ENCODE measurements at regions not wholly inside any gene's neighbourhood (a gene's known extent, or its start where the extent isn't known, plus 50 kb on each side); places are given as distances from the start of the nearest gene placed in this dataset.

DNA sequence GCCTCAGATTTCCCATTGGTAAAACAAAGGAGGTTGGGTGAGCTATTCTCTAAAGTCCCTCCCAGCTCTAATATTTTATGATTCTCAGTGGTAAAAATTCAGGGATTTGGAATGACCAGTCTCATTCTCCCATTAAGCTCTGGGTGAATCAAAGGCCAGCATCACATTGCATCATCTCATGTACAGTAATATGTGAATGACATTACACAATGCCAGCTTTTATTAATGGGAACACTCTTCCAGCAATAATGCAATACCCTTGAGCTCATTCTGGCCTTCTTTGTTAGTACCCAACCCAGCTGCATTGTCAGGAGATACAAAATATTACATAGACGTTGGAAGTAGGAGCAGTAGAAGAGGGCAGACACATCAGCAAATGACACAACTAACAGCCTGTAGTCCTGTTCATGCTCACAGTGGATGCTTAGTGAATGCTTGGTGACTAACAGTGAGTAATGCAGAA, 100.0 kb upstream of the EGR2 start:
- Histone ChIP-seq H3K4me3 (ENCODE audit: low read length in 2 of 2) (no peak overlapping the region), H3K4me1 (ENCODE audit: control insufficient read depth in 2 of 2, insufficient read depth in 2 of 2, low read length in 2 of 2) (no peaks in the 10 kb centered on the region), H3K9ac (ENCODE audit: low read depth in 1 of 2, low read length in 2 of 2) (no peak overlapping the region), H3K36me3 (ENCODE audit: control insufficient read depth in 2 of 2, insufficient read depth in 2 of 2, low read length in 2 of 2) (no peaks in the 10 kb centered on the region), H3K27ac (ENCODE audit: low read depth in 2 of 2, low read length in 2 of 2) (no peak overlapping the region), H3K27me3 (ENCODE audit: control insufficient read depth in 2 of 2, insufficient read depth in 2 of 2, low read length in 2 of 2) (no peaks in the 10 kb centered on the region), H3K9me3 (ENCODE audit: control insufficient read depth in 2 of 2, low read length in 2 of 2) (no peaks in the 10 kb centered on the region)

DNA sequence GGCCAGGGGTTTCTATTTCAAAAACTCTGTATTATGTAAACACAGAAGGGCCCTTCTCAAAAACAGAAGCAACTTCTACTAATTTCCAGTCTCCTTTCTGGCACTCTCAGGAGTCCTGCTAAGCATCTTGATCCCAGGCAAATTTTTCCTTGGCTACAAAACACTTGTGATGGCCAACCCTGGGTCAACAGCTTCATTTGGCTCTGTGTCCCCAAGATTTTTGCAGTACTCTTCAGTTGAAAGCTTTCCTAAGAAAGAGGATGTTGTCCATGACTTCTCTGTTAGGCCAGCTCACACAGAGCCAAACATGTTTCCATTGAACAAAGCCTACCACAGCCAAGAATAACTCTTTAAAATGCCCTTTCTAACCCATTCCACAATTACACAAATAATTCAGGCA, 99.0 kb upstream of the EGR2 start:
- Histone ChIP-seq H3K4me3 (ENCODE audit: low read length in 2 of 2) (no peak overlapping the region), H3K27ac (ENCODE audit: low read depth in 2 of 2, low read length in 2 of 2) (no peak overlapping the region), H3K4me1 (ENCODE audit: control insufficient read depth in 2 of 2, insufficient read depth in 2 of 2, low read length in 2 of 2) (no peaks in the 10 kb centered on the region)

DNA sequence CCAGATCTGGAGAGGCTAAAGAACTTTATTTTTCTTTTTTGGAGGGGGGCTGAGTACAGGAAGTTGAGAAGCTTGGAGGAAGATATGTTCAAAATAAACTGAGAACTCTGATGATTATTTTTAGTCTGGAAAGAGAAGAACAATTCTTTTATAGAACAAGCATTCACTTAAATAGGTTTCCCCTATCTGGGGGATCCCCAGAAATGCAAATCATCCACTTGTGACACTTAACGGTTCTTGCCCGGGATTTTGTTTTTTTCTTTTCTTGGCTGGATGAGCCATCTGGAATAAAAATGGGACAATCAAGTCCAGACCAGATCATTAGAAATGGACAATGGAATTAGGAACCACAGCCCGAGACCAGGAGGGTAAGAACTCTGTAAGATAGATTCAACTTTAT, 95.9 kb upstream of the EGR2 start:
- no peaks in the 10 kb centered on the region for H3K36me3 ChIP-seq (ENCODE audit: control insufficient read depth in 2 of 2, insufficient read depth in 2 of 2, low read length in 2 of 2)
- no peaks in the 10 kb centered on the region for H3K27me3 ChIP-seq (ENCODE audit: control insufficient read depth in 2 of 2, insufficient read depth in 2 of 2, low read length in 2 of 2)
- H3K27ac ChIP-seq (ENCODE audit: low read depth in 2 of 2, low read length in 2 of 2), result no peak overlapping the region
- H3K4me3 ChIP-seq (ENCODE audit: low read length in 2 of 2), result no peak overlapping the region
- H3K4me1 ChIP-seq (ENCODE audit: control insufficient read depth in 2 of 2, insufficient read depth in 2 of 2, low read length in 2 of 2), result no peaks in the 10 kb centered on the region
- H3K9me3 ChIP-seq (ENCODE audit: control insufficient read depth in 2 of 2, low read length in 2 of 2), result no peaks in the 10 kb centered on the region
- no peak overlapping the region for H3K9ac ChIP-seq (ENCODE audit: low read depth in 1 of 2, low read length in 2 of 2)

More for the DNA sequence above, 99.0 kb upstream of the EGR2 start:
- Histone ChIP-seq H3K9ac (ENCODE audit: low read depth in 1 of 2, low read length in 2 of 2) (no peak overlapping the region), H3K36me3 (ENCODE audit: control insufficient read depth in 2 of 2, insufficient read depth in 2 of 2, low read length in 2 of 2) (no peaks in the 10 kb centered on the region), H3K27me3 (ENCODE audit: control insufficient read depth in 2 of 2, insufficient read depth in 2 of 2, low read length in 2 of 2) (no peaks in the 10 kb centered on the region), H3K9me3 (ENCODE audit: control insufficient read depth in 2 of 2, low read length in 2 of 2) (no peaks in the 10 kb centered on the region)

DNA sequence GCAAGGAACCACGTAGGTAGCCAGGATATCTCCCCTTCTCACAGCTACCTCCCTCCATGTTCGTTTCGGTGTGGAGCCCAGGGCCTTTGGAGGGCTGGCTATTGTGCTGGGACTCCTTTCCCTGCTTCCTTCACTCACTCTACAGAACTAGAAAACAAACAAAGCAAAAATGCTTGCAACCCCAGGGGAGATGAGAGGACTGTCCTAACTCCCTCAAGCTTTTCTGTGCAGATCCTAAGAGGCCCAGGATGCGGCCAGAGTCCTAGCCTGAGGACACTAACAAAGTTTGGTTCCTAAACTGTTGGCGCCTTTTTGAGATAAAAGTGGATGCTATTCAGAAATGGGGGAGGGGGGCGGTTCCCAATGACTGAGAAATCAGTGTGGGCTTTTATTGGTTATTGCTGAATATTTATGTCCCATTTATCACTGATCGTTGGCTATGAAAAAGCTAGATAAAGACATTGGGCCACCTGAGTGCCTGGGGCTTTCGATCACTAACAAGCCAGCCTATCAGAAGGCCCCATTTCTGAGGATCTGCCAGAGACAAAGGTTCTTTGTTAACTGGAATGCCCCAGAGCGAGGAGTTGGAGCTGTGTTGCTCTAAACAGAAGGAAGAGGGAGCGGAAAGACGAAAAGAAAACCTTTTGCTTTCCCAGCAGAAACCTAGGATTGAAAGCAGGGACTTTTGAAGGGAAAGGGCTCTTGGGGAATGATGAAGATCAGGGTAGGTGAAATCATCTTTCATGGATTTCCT, 95.2 kb upstream of the EGR2 start:
- Histone ChIP-seq H3K9me3 (ENCODE audit: control insufficient read depth in 2 of 2, low read length in 2 of 2) (no peaks in the 10 kb centered on the region), H3K36me3 (ENCODE audit: control insufficient read depth in 2 of 2, insufficient read depth in 2 of 2, low read length in 2 of 2) (no peaks in the 10 kb centered on the region), H3K4me3 (ENCODE audit: low read length in 2 of 2) (no peak overlapping the region), H3K27me3 (ENCODE audit: control insufficient read depth in 2 of 2, insufficient read depth in 2 of 2, low read length in 2 of 2) (no peaks in the 10 kb centered on the region), H3K9ac (ENCODE audit: low read depth in 1 of 2, low read length in 2 of 2) (no peak overlapping the region), H3K27ac (ENCODE audit: low read depth in 2 of 2, low read length in 2 of 2) (no peak overlapping the region), H3K4me1 (ENCODE audit: control insufficient read depth in 2 of 2, insufficient read depth in 2 of 2, low read length in 2 of 2) (no peaks in the 10 kb centered on the region)

DNA sequence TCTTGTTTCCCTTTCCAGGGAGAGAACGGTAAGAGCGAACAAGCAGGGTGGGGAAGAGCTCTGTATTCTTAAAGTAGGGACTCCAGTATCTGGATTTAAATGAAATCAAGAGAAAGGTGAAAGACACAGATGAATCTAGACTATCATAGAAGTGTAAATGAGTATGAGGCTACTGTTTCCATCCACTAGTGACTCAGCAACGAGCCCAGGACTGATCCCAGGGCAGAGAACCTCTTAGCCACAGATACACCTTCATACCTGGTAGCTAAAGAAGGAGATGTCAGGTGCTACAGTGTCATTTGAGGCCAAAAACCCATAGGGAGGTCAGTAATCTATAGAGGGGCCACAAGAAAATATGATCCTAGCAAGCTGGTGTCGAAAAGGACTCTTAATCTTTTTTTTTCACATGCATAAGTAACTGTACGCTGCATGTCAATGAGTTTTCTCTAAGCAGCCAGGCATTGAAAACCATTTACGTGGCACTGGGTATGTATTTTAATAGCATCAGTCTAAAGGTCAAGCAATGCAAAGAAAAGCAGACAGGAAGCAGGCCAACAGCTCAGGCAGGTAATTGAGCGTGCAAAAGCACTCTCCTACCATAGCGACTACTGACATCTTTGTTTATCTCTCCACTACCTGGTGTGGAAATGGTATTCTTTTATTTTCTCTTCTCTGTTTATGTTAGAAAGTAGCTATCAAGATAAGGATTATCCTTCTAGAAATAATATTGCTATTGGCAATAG, 91.5 kb upstream of the EGR2 start:
- Histone ChIP-seq H3K36me3 (ENCODE audit: control insufficient read depth in 2 of 2, insufficient read depth in 2 of 2, low read length in 2 of 2) (no peaks in the 10 kb centered on the region), H3K9me3 (ENCODE audit: control insufficient read depth in 2 of 2, low read length in 2 of 2) (no peaks in the 10 kb centered on the region), H3K4me3 (ENCODE audit: low read length in 2 of 2) (no peak overlapping the region), H3K9ac (ENCODE audit: low read depth in 1 of 2, low read length in 2 of 2) (no peak overlapping the region), H3K4me1 (ENCODE audit: control insufficient read depth in 2 of 2, insufficient read depth in 2 of 2, low read length in 2 of 2) (no peaks in the 10 kb centered on the region), H3K27ac (ENCODE audit: low read depth in 2 of 2, low read length in 2 of 2) (no peak overlapping the region), H3K27me3 (ENCODE audit: control insufficient read depth in 2 of 2, insufficient read depth in 2 of 2, low read length in 2 of 2) (no peaks in the 10 kb centered on the region)

DNA sequence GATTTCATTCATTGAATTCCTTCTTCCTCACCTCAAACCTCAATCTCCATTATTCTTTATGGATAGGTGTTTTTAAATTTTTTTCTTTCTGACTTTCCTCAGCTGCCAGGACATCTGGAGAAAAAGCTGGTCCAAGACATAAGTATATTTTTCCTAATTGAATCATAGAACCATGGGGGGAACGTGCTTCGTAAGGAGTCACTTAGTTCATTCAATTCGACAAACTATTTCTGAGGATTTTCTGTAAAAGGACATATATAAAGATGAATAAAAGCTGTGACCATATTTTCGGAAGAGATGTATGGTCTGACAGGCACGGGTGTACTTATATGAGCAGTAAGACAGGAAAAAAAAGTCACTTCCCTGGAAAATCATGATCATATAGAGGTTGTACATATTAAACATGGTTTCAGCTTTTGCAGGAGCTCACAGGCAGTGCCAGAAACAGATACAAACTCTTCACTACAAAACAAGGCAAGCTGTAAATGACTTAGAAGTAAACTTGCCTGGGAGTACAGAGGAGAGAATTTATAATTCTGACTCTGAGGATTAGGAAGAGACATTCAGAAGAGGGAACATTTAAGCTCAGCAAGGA, 88.2 kb upstream of the EGR2 start:
- H3K9me3 ChIP-seq (ENCODE audit: control insufficient read depth in 2 of 2, low read length in 2 of 2), result no peaks in the 10 kb centered on the region
- no peak overlapping the region for H3K9ac ChIP-seq (ENCODE audit: low read depth in 1 of 2, low read length in 2 of 2)
- H3K4me3 ChIP-seq (ENCODE audit: low read length in 2 of 2), result no peak overlapping the region
- no peak overlapping the region for H3K27ac ChIP-seq (ENCODE audit: low read depth in 2 of 2, low read length in 2 of 2)
- H3K36me3 ChIP-seq (ENCODE audit: control insufficient read depth in 2 of 2, insufficient read depth in 2 of 2, low read length in 2 of 2), result no peaks in the 10 kb centered on the region
- no peaks in the 10 kb centered on the region for H3K4me1 ChIP-seq (ENCODE audit: control insufficient read depth in 2 of 2, insufficient read depth in 2 of 2, low read length in 2 of 2)
- no peaks in the 10 kb centered on the region for H3K27me3 ChIP-seq (ENCODE audit: control insufficient read depth in 2 of 2, insufficient read depth in 2 of 2, low read length in 2 of 2)

DNA sequence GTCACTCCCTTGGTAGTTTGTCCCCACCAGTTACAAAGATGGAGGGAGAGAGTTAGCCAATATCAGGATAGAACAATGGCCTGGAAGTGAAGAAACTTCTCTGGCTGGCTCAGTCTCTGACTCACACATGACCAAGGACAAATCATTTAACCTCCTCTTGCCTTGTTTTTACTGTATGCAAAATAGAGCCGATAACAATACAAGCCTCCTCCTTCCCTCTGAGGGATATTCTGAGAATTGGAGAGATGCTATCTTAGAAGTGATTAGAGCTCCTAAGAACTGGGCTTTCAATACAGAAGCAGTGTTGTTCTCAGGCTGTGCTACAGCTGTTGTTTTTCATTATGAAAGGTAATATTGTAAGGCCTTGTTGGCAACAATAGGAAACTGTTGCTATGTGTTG, 87.7 kb upstream of the EGR2 start:
- Histone ChIP-seq H3K4me3 (ENCODE audit: low read length in 2 of 2) (no peak overlapping the region), H3K9ac (ENCODE audit: low read depth in 1 of 2, low read length in 2 of 2) (no peak overlapping the region), H3K36me3 (ENCODE audit: control insufficient read depth in 2 of 2, insufficient read depth in 2 of 2, low read length in 2 of 2) (no peaks in the 10 kb centered on the region), H3K9me3 (ENCODE audit: control insufficient read depth in 2 of 2, low read length in 2 of 2) (no peaks in the 10 kb centered on the region), H3K4me1 (ENCODE audit: control insufficient read depth in 2 of 2, insufficient read depth in 2 of 2, low read length in 2 of 2) (no peaks in the 10 kb centered on the region), H3K27me3 (ENCODE audit: control insufficient read depth in 2 of 2, insufficient read depth in 2 of 2, low read length in 2 of 2) (no peaks in the 10 kb centered on the region), H3K27ac (ENCODE audit: low read depth in 2 of 2, low read length in 2 of 2) (no peak overlapping the region)

DNA sequence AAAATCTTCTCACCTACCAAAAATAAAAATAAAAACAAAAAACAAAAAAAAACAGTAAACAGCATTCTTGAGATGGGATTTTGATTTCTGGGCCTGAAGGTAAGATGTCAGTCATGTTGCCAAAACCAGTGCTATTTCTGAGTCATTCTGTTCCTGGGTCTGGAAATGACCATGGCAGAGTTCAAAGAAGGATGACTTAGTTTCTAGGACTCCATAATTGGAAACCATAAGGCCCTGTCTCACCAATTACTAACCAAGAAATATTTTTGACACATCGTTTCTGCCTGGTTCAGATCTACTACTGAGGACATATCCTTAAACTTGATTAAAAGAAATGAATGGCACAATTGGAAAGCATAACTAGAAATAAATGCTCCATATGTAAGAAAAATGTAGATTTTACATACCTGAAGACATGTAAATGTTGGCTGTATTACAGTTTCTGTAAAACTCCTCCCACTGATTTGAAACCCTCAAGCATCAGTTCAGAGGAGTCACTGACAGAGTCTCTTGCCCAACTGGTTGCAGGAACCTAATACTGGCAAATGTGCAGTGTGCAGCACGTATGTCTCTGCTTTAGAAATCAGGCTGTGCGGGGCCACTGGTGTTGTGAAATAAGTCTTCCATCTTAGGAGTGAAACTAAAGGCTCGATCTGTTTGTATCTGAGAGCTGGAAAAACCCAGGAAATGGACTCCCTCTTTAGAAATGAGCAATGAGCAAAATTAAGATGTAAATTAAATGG, 84.8 kb upstream of the EGR2 start:
- Histone ChIP-seq H3K9ac (ENCODE audit: low read depth in 1 of 2, low read length in 2 of 2) (no peak overlapping the region), H3K36me3 (ENCODE audit: control insufficient read depth in 2 of 2, insufficient read depth in 2 of 2, low read length in 2 of 2) (no peaks in the 10 kb centered on the region), H3K27ac (ENCODE audit: low read depth in 2 of 2, low read length in 2 of 2) (no peak overlapping the region), H3K9me3 (ENCODE audit: control insufficient read depth in 2 of 2, low read length in 2 of 2) (no peaks in the 10 kb centered on the region), H3K4me1 (ENCODE audit: control insufficient read depth in 2 of 2, insufficient read depth in 2 of 2, low read length in 2 of 2) (no peaks in the 10 kb centered on the region), H3K27me3 (ENCODE audit: control insufficient read depth in 2 of 2, insufficient read depth in 2 of 2, low read length in 2 of 2) (no peaks in the 10 kb centered on the region), H3K4me3 (ENCODE audit: low read length in 2 of 2) (no peak overlapping the region)

DNA sequence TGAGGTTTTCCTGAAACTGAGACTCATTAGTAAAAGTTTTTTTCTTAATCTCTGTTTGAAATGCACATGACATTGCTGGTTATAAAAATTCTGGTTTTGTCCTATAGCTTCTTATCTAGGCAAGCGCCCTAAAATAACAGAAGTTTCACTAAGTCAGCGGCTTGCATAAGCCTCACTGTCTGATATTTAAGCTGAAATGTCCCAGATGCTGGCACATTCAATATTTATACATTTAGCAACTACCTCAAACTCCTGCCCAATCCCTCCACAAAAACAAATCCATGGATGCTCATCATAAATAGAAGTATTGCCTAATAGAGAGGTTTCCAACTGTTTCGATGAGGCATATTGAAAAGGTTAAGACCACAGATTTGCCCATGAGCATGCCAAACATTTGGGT, 83.1 kb upstream of the EGR2 start:
- Histone ChIP-seq H3K4me3 (ENCODE audit: low read length in 2 of 2) (no peak overlapping the region), H3K4me1 (ENCODE audit: control insufficient read depth in 2 of 2, insufficient read depth in 2 of 2, low read length in 2 of 2) (no peaks in the 10 kb centered on the region), H3K9me3 (ENCODE audit: control insufficient read depth in 2 of 2, low read length in 2 of 2) (no peaks in the 10 kb centered on the region), H3K36me3 (ENCODE audit: control insufficient read depth in 2 of 2, insufficient read depth in 2 of 2, low read length in 2 of 2) (no peaks in the 10 kb centered on the region), H3K9ac (ENCODE audit: low read depth in 1 of 2, low read length in 2 of 2) (no peak overlapping the region), H3K27me3 (ENCODE audit: control insufficient read depth in 2 of 2, insufficient read depth in 2 of 2, low read length in 2 of 2) (no peaks in the 10 kb centered on the region), H3K27ac (ENCODE audit: low read depth in 2 of 2, low read length in 2 of 2) (no peak overlapping the region)

DNA sequence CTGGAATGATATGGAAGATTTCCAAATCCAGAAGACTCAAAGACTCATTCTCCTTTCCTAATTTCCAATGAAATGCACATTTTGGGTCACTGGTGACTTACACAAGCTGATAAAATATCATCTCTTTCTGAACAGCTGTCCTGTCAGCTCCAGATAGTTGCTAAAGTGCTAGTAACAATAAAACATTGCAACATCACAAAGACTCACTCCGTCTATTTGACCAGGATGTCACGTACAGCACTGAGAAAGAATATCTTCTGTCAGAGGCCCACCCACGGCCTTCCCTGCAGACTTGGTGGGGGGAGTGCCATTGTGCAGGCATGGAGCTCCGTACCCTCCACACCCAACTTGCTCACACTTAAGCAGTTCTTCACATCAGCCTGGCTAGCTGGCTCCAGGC, 78.9 kb upstream of the EGR2 start:
- Histone ChIP-seq H3K9me3 (ENCODE audit: control insufficient read depth in 2 of 2, low read length in 2 of 2) (no peaks in the 10 kb centered on the region), H3K27ac (ENCODE audit: low read depth in 2 of 2, low read length in 2 of 2) (no peak overlapping the region), H3K36me3 (ENCODE audit: control insufficient read depth in 2 of 2, insufficient read depth in 2 of 2, low read length in 2 of 2) (no peaks in the 10 kb centered on the region), H3K4me1 (ENCODE audit: control insufficient read depth in 2 of 2, insufficient read depth in 2 of 2, low read length in 2 of 2) (no peaks in the 10 kb centered on the region), H3K4me3 (ENCODE audit: low read length in 2 of 2) (no peak overlapping the region), H3K27me3 (ENCODE audit: control insufficient read depth in 2 of 2, insufficient read depth in 2 of 2, low read length in 2 of 2) (no peaks in the 10 kb centered on the region), H3K9ac (ENCODE audit: low read depth in 1 of 2, low read length in 2 of 2) (no peak overlapping the region)
